PC-3 (cell line): ENCODE measurements at regions not wholly inside any gene's neighbourhood (a gene's known extent, or its start where the extent isn't known, plus 50 kb on each side); places are given as distances from the start of the nearest gene placed in this dataset.
"Not testable (repeated sequence)": the region's sequence is repeated elsewhere in the genome, so short reads cannot be mapped to it uniquely, and the experiment has no call there.

Experiments used
- ATAC-seq: fragments of 200-7000 bp; cut with Tn5 transposase; 2 replicates; pipeline ENCODE4 v1.9.1; 2020; ENCODE audit warnings: mild to moderate bottlenecking, moderate library complexity
- BruUV-seq: library from RNA; stranded (reverse); fragments of 400-500 nt; replicated peaks from 2 replicates; lab custom pipeline; 2021; lab: Mats Ljungman, UMichigan
- CTCF ChIA-PET: fragments of 300-600 bp; sonication (Branson Sonifier 250); formaldehyde crosslinking; loops from one replicate; lab custom pipeline; 2022; ENCODE audit warnings: antibody characterized with exemption; lab: Charles Lee
- POLR2A ChIA-PET: fragments of 300-600 bp; sonication (Branson Sonifier 250); formaldehyde crosslinking; loops from one replicate; lab custom pipeline; 2022; ENCODE audit warnings: antibody characterized with exemption; ENCODE audit not compliant: unreplicated experiment; lab: Charles Lee
- DNase-seq: peaks from one replicate; pipeline ENCODE4 v3.0.0-alpha.2; 2015
- H2AFZ ChIP-seq: fragments of 300-600 bp; sonication (generic); 2 replicates; pipeline ENCODE4 v1.6.0; 2016; ENCODE audit warnings: antibody characterized with exemption, low read length
- H3F3A ChIP-seq: fragments of 300-600 bp; sonication (generic); one replicate; pipeline ENCODE4 v1.6.0; 2017; ENCODE audit warnings: antibody characterized with exemption, low read length, control low read depth, mild to moderate bottlenecking; ENCODE audit not compliant: unreplicated experiment
- H3K27ac ChIP-seq: fragments of 300-600 bp; sonication (generic); 2 replicates; pipeline ENCODE4 v1.5.1; 2016; ENCODE audit warnings: mild to moderate bottlenecking, low read length
- H3K27me3 ChIP-seq: fragments of 300-600 bp; sonication (generic); 2 replicates; pipeline ENCODE4 v1.6.1; 2016; ENCODE audit warnings: low read length, mixed read lengths
- H3K36me3 ChIP-seq: fragments of 300-600 bp; sonication (generic); 2 replicates; pipeline ENCODE4 v1.6.1; 2016; ENCODE audit warnings: low read depth, mixed run types, low read length, mixed read lengths
- H3K4me1 ChIP-seq: fragments of 300-600 bp; sonication (generic); 2 replicates; pipeline ENCODE4 v1.5.1; 2016; ENCODE audit warnings: low read length; ENCODE audit not compliant: insufficient read depth
- H3K4me2 ChIP-seq: fragments of 300-600 bp; sonication (generic); 2 replicates; pipeline ENCODE4 v1.6.0; 2016; ENCODE audit warnings: low read length
- H3K4me3 ChIP-seq: fragments of 300-600 bp; sonication (generic); 2 replicates; pipeline ENCODE4 v1.5.1; 2016; ENCODE audit warnings: mild to moderate bottlenecking, low read length, mixed read lengths
- H3K79me2 ChIP-seq: fragments of 300-600 bp; sonication (generic); 2 replicates; pipeline ENCODE4 v1.6.1; 2017; ENCODE audit warnings: low read length, mixed read lengths
- H3K9ac ChIP-seq: fragments of 300-600 bp; sonication (generic); 2 replicates; pipeline ENCODE4 v1.6.0; 2016; ENCODE audit warnings: mild to moderate bottlenecking, low read length
- H3K9me2 ChIP-seq: fragments of 300-600 bp; sonication (generic); replicated peaks from 2 replicates; pipeline ENCODE4 v1.6.1; 2016; ENCODE audit warnings: mixed run types, low read length, mixed read lengths
- H3K9me3 ChIP-seq: fragments of 300-600 bp; sonication (generic); 2 replicates; pipeline ENCODE4 v1.6.1; 2016; ENCODE audit warnings: low read length, mixed read lengths
- H4K20me1 ChIP-seq: fragments of 300-600 bp; sonication (generic); 2 replicates; pipeline ENCODE4 v1.6.1; 2016; ENCODE audit warnings: low read length, mixed read lengths
- EZH2 ChIP-seq: fragments of 300-600 bp; sonication (generic); IDR thresholded peaks from one replicate; pipeline ENCODE4 v1.6.1; 2017; ENCODE audit warnings: antibody characterized with exemption, mild to moderate bottlenecking, low read length; ENCODE audit not compliant: unreplicated experiment
- EZH2phosphoT487 ChIP-seq: fragments of 300-600 bp; sonication (generic); IDR thresholded peaks from 2 replicates; pipeline ENCODE4 v1.6.1; 2018; ENCODE audit warnings: mild to moderate bottlenecking, antibody characterized with exemption, low read length, borderline replicate concordance
- intact Hi-C: fragments of 100-400 bp; cut with micrococcal nuclease; formaldehyde crosslinking; loops from 2 replicates; pipeline ENCODE4 v1.9.0; 2023
- TF ChIP-seq, protein P1 (sequence below): fragments of 300-600 bp; sonication (generic); conservative IDR thresholded peaks from 2 replicates; pipeline ENCODE4 v1.5.1; 2017; ENCODE audit warnings: antibody characterized with exemption, low read depth, mild to moderate bottlenecking, low read length

DNA sequence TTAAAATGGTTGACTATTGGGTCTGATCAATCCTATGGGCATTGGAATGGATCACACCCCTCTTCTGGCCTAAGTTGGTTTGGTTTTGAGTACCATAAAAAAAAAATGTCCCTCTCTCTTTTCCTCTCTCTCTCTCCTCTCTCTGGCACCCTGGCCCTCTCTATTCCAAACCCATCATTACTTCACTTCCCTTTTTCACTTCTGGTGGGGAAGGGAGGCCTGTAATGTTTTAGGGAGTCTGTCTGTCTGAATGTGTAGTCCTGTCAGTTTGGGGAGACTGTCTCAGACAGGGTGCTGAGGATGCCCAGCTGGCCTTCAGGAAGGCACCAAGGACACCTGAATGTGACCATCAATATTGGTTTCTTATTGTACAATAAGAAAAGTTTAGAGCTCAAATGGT lies 165.8 kb downstream of the CD24 start:
- ChIA-PET CTCF (no interaction called here), POLR2A (no interaction called here)
- Histone ChIP-seq H3K36me3 (no peaks in the 10 kb centered on the region), H3K27ac (no peak overlapping the region), H3K4me2 (no peak overlapping the region), H3K4me1 (no peaks in the 10 kb centered on the region), H2AFZ (no peak overlapping the region), H3K4me3 (no peak overlapping the region), H3K9me3 (no peaks in the 10 kb centered on the region), H3K27me3 (no peaks in the 10 kb centered on the region), H4K20me1 (no peaks in the 10 kb centered on the region), H3K9me2 (no peaks in the 10 kb centered on the region), H3K9ac (no peak overlapping the region), H3F3A (no peaks in the 10 kb centered on the region), H3K79me2 (no peaks in the 10 kb centered on the region)
- DNase-seq: no peak
- intact Hi-C loops: no loop called here
- no TSS peak for BruUV-seq
- TF ChIP-seq EZH2: no peak
- TF ChIP-seq, protein P1, sequence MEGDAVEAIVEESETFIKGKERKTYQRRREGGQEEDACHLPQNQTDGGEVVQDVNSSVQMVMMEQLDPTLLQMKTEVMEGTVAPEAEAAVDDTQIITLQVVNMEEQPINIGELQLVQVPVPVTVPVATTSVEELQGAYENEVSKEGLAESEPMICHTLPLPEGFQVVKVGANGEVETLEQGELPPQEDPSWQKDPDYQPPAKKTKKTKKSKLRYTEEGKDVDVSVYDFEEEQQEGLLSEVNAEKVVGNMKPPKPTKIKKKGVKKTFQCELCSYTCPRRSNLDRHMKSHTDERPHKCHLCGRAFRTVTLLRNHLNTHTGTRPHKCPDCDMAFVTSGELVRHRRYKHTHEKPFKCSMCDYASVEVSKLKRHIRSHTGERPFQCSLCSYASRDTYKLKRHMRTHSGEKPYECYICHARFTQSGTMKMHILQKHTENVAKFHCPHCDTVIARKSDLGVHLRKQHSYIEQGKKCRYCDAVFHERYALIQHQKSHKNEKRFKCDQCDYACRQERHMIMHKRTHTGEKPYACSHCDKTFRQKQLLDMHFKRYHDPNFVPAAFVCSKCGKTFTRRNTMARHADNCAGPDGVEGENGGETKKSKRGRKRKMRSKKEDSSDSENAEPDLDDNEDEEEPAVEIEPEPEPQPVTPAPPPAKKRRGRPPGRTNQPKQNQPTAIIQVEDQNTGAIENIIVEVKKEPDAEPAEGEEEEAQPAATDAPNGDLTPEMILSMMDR: no peak
- TF ChIP-seq EZH2phosphoT487: no peak
- no peak for ATAC-seq

DNA sequence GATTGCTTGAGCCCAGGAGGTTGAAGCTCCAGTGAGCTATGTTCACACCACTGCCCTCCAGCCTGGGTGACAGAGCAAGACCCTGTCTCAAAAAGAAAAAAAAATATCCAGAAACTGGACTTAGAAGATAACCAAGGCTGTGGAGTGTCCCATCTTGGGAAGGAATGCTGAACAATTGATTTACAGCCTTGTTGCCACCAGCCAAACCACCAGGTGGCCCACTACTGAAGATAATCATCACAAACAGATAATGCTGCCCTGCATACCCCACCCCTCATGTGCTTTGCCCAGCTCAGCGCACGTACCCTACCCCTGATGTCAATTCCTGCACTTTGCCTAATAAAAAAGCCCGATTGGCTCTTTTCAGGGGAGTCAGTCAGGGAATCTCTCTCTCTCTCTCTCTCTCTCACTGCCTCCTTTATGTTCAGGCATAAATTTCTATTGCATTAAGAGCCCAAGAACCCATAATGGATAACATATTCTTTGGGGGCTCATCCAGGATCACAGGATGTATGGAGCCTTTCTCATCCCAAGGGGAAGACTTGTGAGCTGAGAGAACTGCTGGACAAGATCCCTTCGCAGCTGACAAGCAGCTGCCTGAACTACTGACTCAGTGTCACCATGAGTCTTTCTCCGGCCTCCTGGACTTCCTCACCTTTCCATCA lies 166.4 kb downstream of the CD24 start:
- Histone ChIP-seq H3K4me2 (no peak overlapping the region), H4K20me1 (no peaks in the 10 kb centered on the region), H3K27ac (no peak overlapping the region), H2AFZ (no peak overlapping the region), H3K27me3 (no peaks in the 10 kb centered on the region), H3K4me3 (no peak overlapping the region), H3K9ac (no peak overlapping the region), H3K9me3 (no peaks in the 10 kb centered on the region), H3K36me3 (no peaks in the 10 kb centered on the region), H3K79me2 (no peaks in the 10 kb centered on the region), H3K4me1 (no peaks in the 10 kb centered on the region), H3F3A (no peaks in the 10 kb centered on the region), H3K9me2 (no peaks in the 10 kb centered on the region)
- DNase-seq (peak; percentile 12), ATAC-seq (no peak)
- POLR2A ChIA-PET: no interaction called here
- intact Hi-C loops: no loop called here
- CTCF ChIA-PET: no interaction called here
- no TSS peak for BruUV-seq
- TF ChIP-seq EZH2phosphoT487: no peak
- TF ChIP-seq, protein P1: peak; percentile 42; the same call in 1 of the 2 replicates

DNA sequence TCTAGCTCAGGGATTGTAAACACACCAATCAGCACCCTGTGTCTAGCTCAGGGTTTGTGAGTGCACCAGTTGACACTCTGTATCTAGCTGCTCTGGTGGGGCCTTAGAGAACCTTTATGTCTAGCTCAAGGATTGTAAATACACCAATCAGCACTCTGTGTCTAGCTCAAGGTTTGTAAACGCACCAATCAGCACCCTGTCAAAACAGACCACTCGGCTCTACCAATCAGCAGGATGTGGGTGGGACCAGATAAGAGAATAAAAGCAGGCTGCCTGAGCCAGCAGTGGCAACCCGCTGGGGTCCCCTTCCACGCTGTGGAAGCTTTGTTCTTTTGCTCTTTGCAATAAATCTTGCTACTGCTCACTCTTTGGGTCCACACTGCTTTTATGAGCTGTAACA lies 168.3 kb downstream of the CD24 start:
- intact Hi-C loops, H3K9me2 ChIP-seq, H3K9me3 ChIP-seq, DNase-seq, H3K36me3 ChIP-seq, H4K20me1 ChIP-seq, ATAC-seq, POLR2A ChIA-PET, H2AFZ ChIP-seq, H3K4me2 ChIP-seq, H3K4me1 ChIP-seq, H3K4me3 ChIP-seq, H3K79me2 ChIP-seq, CTCF ChIA-PET, H3F3A ChIP-seq, H3K27me3 ChIP-seq, H3K27ac ChIP-seq, H3K9ac ChIP-seq, BruUV-seq: not testable (repeated sequence)
